ENCODE measurements at regions not wholly inside any gene's neighbourhood (a gene's known extent, or its start where the extent isn't known, plus 50 kb on each side); places are given as distances from the start of the nearest gene placed in this dataset.

GRCh38 chr13:82374719-82375118, 1507.6 kb downstream of the SLITRK1 start:
- H3K4me3 ChIP-seq = no peak overlapping the region
- no peaks in the 10 kb centered on the region for H3K4me1 ChIP-seq
- H3K36me3 ChIP-seq = no peaks in the 10 kb centered on the region
- TF ChIP-seq CTCF (IDR thresholded peaks at IDR 0.05) = no peak
- no peak overlapping the region for H3K27ac ChIP-seq
- no peaks in the 10 kb centered on the region for H3K9me3 ChIP-seq
- H3K27me3 ChIP-seq = no peaks in the 10 kb centered on the region
- no peak for DNase-seq (ENCODE audit: low spot score)

GRCh38 chr13:82370316-82370715, 1512.0 kb downstream of the SLITRK1 start:
- Histone ChIP-seq H3K27me3 (no peaks in the 10 kb centered on the region), H3K27ac (no peak overlapping the region), H3K4me1 (no peaks in the 10 kb centered on the region), H3K9me3 (no peaks in the 10 kb centered on the region), H3K4me3 (no peak overlapping the region), H3K36me3 (no peaks in the 10 kb centered on the region)
- no peak for TF ChIP-seq CTCF (IDR thresholded peaks at IDR 0.05)
- DNase-seq (ENCODE audit: low spot score) = no peak

GRCh38 chr13:82364525-82364924, 1517.7 kb downstream of the SLITRK1 start:
- Histone ChIP-seq H3K9me3 (no peaks in the 10 kb centered on the region), H3K27ac (no peak overlapping the region), H3K36me3 (no peaks in the 10 kb centered on the region), H3K4me1 (no peaks in the 10 kb centered on the region), H3K27me3 (no peaks in the 10 kb centered on the region), H3K4me3 (no peak overlapping the region)
- TF ChIP-seq CTCF (IDR thresholded peaks at IDR 0.05) = no peak
- DNase-seq (ENCODE audit: low spot score) = no peak

GRCh38 chr13:82358284-82358683, 1524.0 kb downstream of the SLITRK1 start:
- no peak for DNase-seq (ENCODE audit: low spot score)
- H3K36me3 ChIP-seq = no peaks in the 10 kb centered on the region
- H3K27me3 ChIP-seq = no peaks in the 10 kb centered on the region
- H3K4me1 ChIP-seq = no peaks in the 10 kb centered on the region
- no peak overlapping the region for H3K27ac ChIP-seq
- H3K9me3 ChIP-seq = no peaks in the 10 kb centered on the region
- TF ChIP-seq CTCF (IDR thresholded peaks at IDR 0.05) = no peak
- H3K4me3 ChIP-seq = no peak overlapping the region

GRCh38 chr13:82356667-82357410, 1525.4 kb downstream of the SLITRK1 start:
- no peaks in the 10 kb centered on the region for H3K27me3 ChIP-seq
- no peak for DNase-seq (ENCODE audit: low spot score)
- H3K4me3 ChIP-seq = no peak overlapping the region
- no peaks in the 10 kb centered on the region for H3K9me3 ChIP-seq
- H3K36me3 ChIP-seq = no peaks in the 10 kb centered on the region
- H3K4me1 ChIP-seq = no peaks in the 10 kb centered on the region
- H3K27ac ChIP-seq = no peak overlapping the region
- no peak for TF ChIP-seq CTCF (IDR thresholded peaks at IDR 0.05)

GRCh38 chr13:82344867-82345266, 1537.4 kb downstream of the SLITRK1 start:
- Histone ChIP-seq H3K4me3 (no peak overlapping the region), H3K9me3 (no peaks in the 10 kb centered on the region), H3K36me3 (no peaks in the 10 kb centered on the region), H3K27ac (no peak overlapping the region), H3K4me1 (no peaks in the 10 kb centered on the region), H3K27me3 (no peaks in the 10 kb centered on the region)
- TF ChIP-seq CTCF (IDR thresholded peaks at IDR 0.05) = no peak
- DNase-seq (ENCODE audit: low spot score) = no peak
